Endodermal cell (in vitro differentiated cells): ENCODE measurements at regions not wholly inside any gene's neighbourhood (a gene's known extent, or its start where the extent isn't known, plus 50 kb on each side); places are given as distances from the start of the nearest gene placed in this dataset.

Experiments used
- DNase-seq: peaks from one replicate; pipeline ENCODE4 v3.0.0-alpha.2; 2017
- H3K27ac ChIP-seq: 2 replicates; pipeline ENCODE4 v1.5.1; 2013; ENCODE audit warnings: mild to moderate bottlenecking, low read depth, low read length, moderate library complexity
- H3K27me3 ChIP-seq: 2 replicates; pipeline ENCODE4 v1.6.1; 2013; ENCODE audit warnings: mild to moderate bottlenecking, low read length, moderate library complexity; ENCODE audit not compliant: insufficient read depth, control insufficient read depth, poor library complexity, severe bottlenecking
- H3K36me3 ChIP-seq: 2 replicates; pipeline ENCODE4 v1.7.0; 2013; ENCODE audit warnings: mild to moderate bottlenecking, low read length, moderate library complexity; ENCODE audit not compliant: control insufficient read depth, insufficient read depth
- H3K4me1 ChIP-seq: one replicate; pipeline ENCODE4 v1.7.0; 2013; ENCODE audit warnings: low read length; ENCODE audit not compliant: control insufficient read depth, insufficient read depth
- H3K4me3 ChIP-seq: 2 replicates; pipeline ENCODE4 v1.5.1; 2013; ENCODE audit warnings: mild to moderate bottlenecking, low read length, moderate library complexity
- H3K9ac ChIP-seq: 2 replicates; pipeline ENCODE4 v1.6.1; 2013; ENCODE audit warnings: mild to moderate bottlenecking, low read length, moderate library complexity; ENCODE audit not compliant: poor library complexity, severe bottlenecking; ENCODE audit errors: extremely low read depth
- H3K9me3 ChIP-seq: 2 replicates; pipeline ENCODE4 v1.6.1; 2013; ENCODE audit warnings: mild to moderate bottlenecking, low read length, moderate library complexity; ENCODE audit not compliant: control insufficient read depth
- H3K27ac Mint-ChIP-seq: 2 replicates; pipeline ENCODE4 v1.8.0; 2020; ENCODE audit warnings: mixed read lengths
- H3K27me3 Mint-ChIP-seq: 2 replicates; pipeline ENCODE4 v1.8.0; 2021; ENCODE audit warnings: mild to moderate bottlenecking, mixed read lengths; ENCODE audit not compliant: insufficient read depth
- H3K36me3 Mint-ChIP-seq: 2 replicates; pipeline ENCODE4 v1.8.0; 2020; ENCODE audit warnings: low read depth, mixed read lengths
- H3K4me1 Mint-ChIP-seq: 2 replicates; pipeline ENCODE4 v1.8.0; 2020; ENCODE audit warnings: mixed read lengths
- H3K4me3 Mint-ChIP-seq: 2 replicates; pipeline ENCODE4 v1.8.0; 2020; ENCODE audit warnings: mild to moderate bottlenecking, moderate library complexity, mixed read lengths
- H3K9me3 Mint-ChIP-seq: 2 replicates; pipeline ENCODE4 v1.8.0; 2020; ENCODE audit warnings: mild to moderate bottlenecking, mixed read lengths
- WGBS, 2 experiments: methylation state at CpG; one replicate each; pipeline versions ENCODE4 v1.1.5 to v1.1.7; 2013; ENCODE audit warnings: missing lambda C conversion rate in 2 of 2, mixed read lengths in 1 of 2; ENCODE audit not compliant: insufficient coverage in 1 of 2, insufficient read length in 1 of 2; 5-methylcytosine and 5-hydroxymethylcytosine counted together
- TF ChIP-seq, protein P1 (sequence below): fragments of 200-600 bp; sonication (generic); conservative IDR thresholded peaks from 2 replicates; pipeline ENCODE4 v1.5.0; 2021; ENCODE audit warnings: antibody characterized with exemption, mild to moderate bottlenecking

DNA sequence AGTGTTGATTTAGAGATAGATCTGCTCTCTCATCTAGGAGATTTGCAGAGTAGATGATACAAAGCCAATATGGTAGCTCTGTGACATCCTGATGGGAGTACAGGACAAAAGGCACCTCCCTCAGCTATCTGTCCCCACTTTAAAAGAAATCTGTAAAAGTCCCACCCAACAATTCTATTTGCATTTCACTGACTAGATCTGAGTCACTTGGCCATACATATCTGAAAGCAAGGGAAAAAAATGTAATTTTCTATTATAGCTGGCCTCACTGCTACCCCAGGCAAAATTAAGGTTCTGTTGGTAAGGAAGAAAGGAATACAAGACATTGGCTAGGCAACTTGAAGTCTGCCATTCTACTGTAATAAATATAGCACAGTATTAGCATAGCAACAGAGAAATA, 96.2 kb upstream of the RNF180 start:
- H3K9me3 ChIP-seq: no peaks in the 10 kb centered on the region
- Mint-ChIP-seq H3K4me1 (no peaks in the 10 kb centered on the region), H3K36me3 (no peaks in the 10 kb centered on the region), H3K4me3 (no peak overlapping the region), H3K27ac (no peak overlapping the region), H3K27me3 (no peaks in the 10 kb centered on the region), H3K9me3 (peaks cover 10% of the 10 kb centered on the region)
- no peaks in the 10 kb centered on the region for H3K36me3 ChIP-seq
- H3K4me3 ChIP-seq: no peak overlapping the region
- H3K4me1 ChIP-seq: peaks cover 3% of the 10 kb centered on the region
- TF ChIP-seq, protein P1, sequence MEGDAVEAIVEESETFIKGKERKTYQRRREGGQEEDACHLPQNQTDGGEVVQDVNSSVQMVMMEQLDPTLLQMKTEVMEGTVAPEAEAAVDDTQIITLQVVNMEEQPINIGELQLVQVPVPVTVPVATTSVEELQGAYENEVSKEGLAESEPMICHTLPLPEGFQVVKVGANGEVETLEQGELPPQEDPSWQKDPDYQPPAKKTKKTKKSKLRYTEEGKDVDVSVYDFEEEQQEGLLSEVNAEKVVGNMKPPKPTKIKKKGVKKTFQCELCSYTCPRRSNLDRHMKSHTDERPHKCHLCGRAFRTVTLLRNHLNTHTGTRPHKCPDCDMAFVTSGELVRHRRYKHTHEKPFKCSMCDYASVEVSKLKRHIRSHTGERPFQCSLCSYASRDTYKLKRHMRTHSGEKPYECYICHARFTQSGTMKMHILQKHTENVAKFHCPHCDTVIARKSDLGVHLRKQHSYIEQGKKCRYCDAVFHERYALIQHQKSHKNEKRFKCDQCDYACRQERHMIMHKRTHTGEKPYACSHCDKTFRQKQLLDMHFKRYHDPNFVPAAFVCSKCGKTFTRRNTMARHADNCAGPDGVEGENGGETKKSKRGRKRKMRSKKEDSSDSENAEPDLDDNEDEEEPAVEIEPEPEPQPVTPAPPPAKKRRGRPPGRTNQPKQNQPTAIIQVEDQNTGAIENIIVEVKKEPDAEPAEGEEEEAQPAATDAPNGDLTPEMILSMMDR: no peak
- DNase-seq: no peak
- no peaks in the 10 kb centered on the region for H3K27me3 ChIP-seq
- H3K27ac ChIP-seq: no peak overlapping the region
- no peak overlapping the region for H3K9ac ChIP-seq

DNA sequence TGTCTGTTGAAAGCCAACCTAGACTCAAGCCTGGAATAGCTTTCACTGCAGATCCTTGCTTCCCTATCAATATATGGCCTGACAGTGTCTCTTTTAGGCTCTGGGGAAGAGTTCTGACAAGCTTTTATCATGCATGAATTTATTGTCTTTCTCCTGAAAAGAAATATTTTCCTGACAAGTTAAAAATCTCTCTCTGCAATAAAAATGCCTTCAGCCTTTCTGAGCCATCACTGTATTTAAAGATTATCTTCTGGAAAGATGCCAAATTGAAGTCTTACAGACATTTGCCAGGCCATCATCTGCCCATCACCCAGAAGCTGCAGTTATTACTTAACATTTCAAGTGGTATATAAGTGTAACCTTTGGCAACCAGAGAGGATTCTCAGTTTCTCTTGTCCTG, 88.1 kb upstream of the HTR1A start:
- Histone ChIP-seq H3K36me3 (no peaks in the 10 kb centered on the region), H3K9ac (no peak overlapping the region), H3K27me3 (no peaks in the 10 kb centered on the region), H3K9me3 (peaks cover 18% of the 10 kb centered on the region), H3K4me3 (no peak overlapping the region), H3K27ac (no peak overlapping the region), H3K4me1 (no peaks in the 10 kb centered on the region)
- Mint-ChIP-seq H3K36me3 (no peaks in the 10 kb centered on the region), H3K27me3 (peaks cover 2% of the 10 kb centered on the region), H3K4me1 (no peaks in the 10 kb centered on the region), H3K27ac (no peak overlapping the region), H3K4me3 (no peak overlapping the region), H3K9me3 (peaks cover 24% of the 10 kb centered on the region)
- TF ChIP-seq, protein P1: no peak
- no peak for DNase-seq

- DNase-seq: no peak
- H3K27me3 ChIP-seq: no peaks in the 10 kb centered on the region
- H3K4me3 ChIP-seq: no peak overlapping the region
- H3K27ac Mint-ChIP-seq: no peak overlapping the region
- H3K27me3 Mint-ChIP-seq: no peaks in the 10 kb centered on the region
- peaks cover 48% of the 10 kb centered on the region for H3K9me3 ChIP-seq
- no peaks in the 10 kb centered on the region for H3K4me1 ChIP-seq
- TF ChIP-seq, protein P1: no peak
- no peaks in the 10 kb centered on the region for H3K36me3 Mint-ChIP-seq
- no peak overlapping the region for H3K9ac ChIP-seq
- no peak overlapping the region for H3K4me3 Mint-ChIP-seq
- H3K4me1 Mint-ChIP-seq: no peaks in the 10 kb centered on the region
- no peaks in the 10 kb centered on the region for H3K36me3 ChIP-seq
- no peak overlapping the region for H3K27ac ChIP-seq
- WGBS, 2 experiments: 49 to 50% methylated on average over 2 of the region's 3 CpGs
- peaks cover 46% of the 10 kb centered on the region for H3K9me3 Mint-ChIP-seq
These were observed 78.2 kb upstream of the HTR1A start for GRCh38 chr5:64040490-64040889.
